ENCODE measurements at regions not wholly inside any gene's neighbourhood (a gene's known extent, or its start where the extent isn't known, plus 50 kb on each side); places are given as distances from the start of the nearest gene placed in this dataset.

GRCh38 chr4:41859087-41859486, 76.1 kb upstream of the TMEM33 start:
- TF ChIP-seq CTCF (IDR thresholded peaks at IDR 0.05; ENCODE audit: poor library complexity) = no peak
- no peak for TF ChIP-seq EZH2 (IDR thresholded peaks at IDR 0.05; ENCODE audit: borderline replicate concordance)
- TF ChIP-seq EZH2phosphoT487 (IDR thresholded peaks at IDR 0.05; ENCODE audit: low read depth, severe bottlenecking, unreplicated experiment) = no peak

Data from hepatocyte (in vitro differentiated cells).